ENCODE measurements at regions not wholly inside any gene's neighbourhood (a gene's known extent, or its start where the extent isn't known, plus 50 kb on each side); places are given as distances from the start of the nearest gene placed in this dataset.

- FAIRE-seq (no peak), DNase-seq (ENCODE audit: low read depth, low spot score) (no peak)
- H3K4me3 ChIP-seq (ENCODE audit: control insufficient read depth in 2 of 3, extremely low read depth in 1 of 3, insufficient read depth in 2 of 3, low read depth in 1 of 3, low read length in 3 of 3) = no peak overlapping the region
- H3K79me2 ChIP-seq (ENCODE audit: control insufficient read depth, insufficient read depth, low read length) = no peaks in the 10 kb centered on the region
- TF ChIP-seq EZH2 (IDR thresholded peaks at IDR 0.05; ENCODE audit: low read length) = no peak
- H3K9ac ChIP-seq (ENCODE audit: control insufficient read depth, extremely low read depth, insufficient read depth, low read length) = no peak overlapping the region
- dilution Hi-C loops (cut with MboI; ENCODE audit: extremely low pct_ligation_motif_present, low sequenced_read_pairs) = no loop called here
- no peaks in the 10 kb centered on the region for H4K20me1 ChIP-seq (ENCODE audit: control insufficient read depth, extremely low read depth, insufficient read depth, low read length)
- no peaks in the 10 kb centered on the region for H3K27me3 ChIP-seq (ENCODE audit: control insufficient read depth, extremely low read depth, insufficient read depth, low read length)
- H3K27ac ChIP-seq (ENCODE audit: control insufficient read depth, insufficient read depth, low read length) = no peak overlapping the region
- no peaks in the 10 kb centered on the region for H3K36me3 ChIP-seq (ENCODE audit: control insufficient read depth in 2 of 2, extremely low read depth in 1 of 2, insufficient read depth in 2 of 2, low read length in 2 of 2)
- H2AFZ ChIP-seq (ENCODE audit: control insufficient read depth, low read length) = no peak overlapping the region
- no peaks in the 10 kb centered on the region for H3K4me1 ChIP-seq (ENCODE audit: control insufficient read depth, extremely low read depth, insufficient read depth, low read length)
- H3K4me2 ChIP-seq (ENCODE audit: control insufficient read depth, extremely low read depth, insufficient read depth, low read depth, low read length) = no peak overlapping the region
- no peaks in the 10 kb centered on the region for H3K9me3 ChIP-seq (ENCODE audit: control insufficient read depth, low read depth, low read length)
- no peaks in the 10 kb centered on the region for H3K9me1 ChIP-seq (ENCODE audit: control insufficient read depth, extremely low read depth, insufficient read depth, low read length)
Observed at GRCh38 chr11:122275508-122275907, 159.5 kb upstream of the BLID start.

GRCh38 chr11:122273476-122274191, 157.6 kb upstream of the BLID start:
- TF ChIP-seq CTCF (optimal IDR thresholded peaks at IDR 0.05 in 1 of 3, IDR thresholded peaks at IDR 0.05 in 1 of 3, conservative IDR thresholded peaks at IDR 0.05 in 1 of 3; ENCODE audit: extremely low read depth in 1 of 3, insufficient read depth in 2 of 3, low read length in 3 of 3) (no peak), EZH2 (IDR thresholded peaks at IDR 0.05; ENCODE audit: low read length) (no peak)
- Histone ChIP-seq H3K4me2 (ENCODE audit: control insufficient read depth, extremely low read depth, insufficient read depth, low read depth, low read length) (no peak overlapping the region), H3K4me1 (ENCODE audit: control insufficient read depth, extremely low read depth, insufficient read depth, low read length) (no peaks in the 10 kb centered on the region), H3K27ac (ENCODE audit: control insufficient read depth, insufficient read depth, low read length) (no peak overlapping the region), H3K36me3 (ENCODE audit: control insufficient read depth in 2 of 2, extremely low read depth in 1 of 2, insufficient read depth in 2 of 2, low read length in 2 of 2) (no peaks in the 10 kb centered on the region), H3K9me1 (ENCODE audit: control insufficient read depth, extremely low read depth, insufficient read depth, low read length) (no peaks in the 10 kb centered on the region), H3K27me3 (ENCODE audit: control insufficient read depth, extremely low read depth, insufficient read depth, low read length) (no peaks in the 10 kb centered on the region), H4K20me1 (ENCODE audit: control insufficient read depth, extremely low read depth, insufficient read depth, low read length) (no peaks in the 10 kb centered on the region), H3K9ac (ENCODE audit: control insufficient read depth, extremely low read depth, insufficient read depth, low read length) (no peak overlapping the region), H3K9me3 (ENCODE audit: control insufficient read depth, low read depth, low read length) (no peaks in the 10 kb centered on the region), H3K4me3 (ENCODE audit: control insufficient read depth in 2 of 3, extremely low read depth in 1 of 3, insufficient read depth in 2 of 3, low read depth in 1 of 3, low read length in 3 of 3) (no peak overlapping the region), H3K79me2 (ENCODE audit: control insufficient read depth, insufficient read depth, low read length) (no peaks in the 10 kb centered on the region), H2AFZ (ENCODE audit: control insufficient read depth, low read length) (no peak overlapping the region)
- FAIRE-seq (no peak), DNase-seq (ENCODE audit: low read depth, low spot score) (no peak)
- dilution Hi-C loops (cut with MboI; ENCODE audit: extremely low pct_ligation_motif_present, low sequenced_read_pairs) = no loop called here

- TF ChIP-seq CTCF (optimal IDR thresholded peaks at IDR 0.05 in 1 of 3, IDR thresholded peaks at IDR 0.05 in 1 of 3, conservative IDR thresholded peaks at IDR 0.05 in 1 of 3; ENCODE audit: extremely low read depth in 1 of 3, insufficient read depth in 2 of 3, low read length in 3 of 3) (no peak), EZH2 (IDR thresholded peaks at IDR 0.05; ENCODE audit: low read length) (no peak)
- no peaks in the 10 kb centered on the region for H4K20me1 ChIP-seq (ENCODE audit: control insufficient read depth, extremely low read depth, insufficient read depth, low read length)
Observed at GRCh38 chr11:122271745-122272144, 155.7 kb upstream of the BLID start.

More at GRCh38 chr11:122271745-122272144, 155.7 kb upstream of the BLID start:
- Histone ChIP-seq H3K9me1 (ENCODE audit: control insufficient read depth, extremely low read depth, insufficient read depth, low read length) (no peaks in the 10 kb centered on the region), H3K27ac (ENCODE audit: control insufficient read depth, insufficient read depth, low read length) (no peak overlapping the region), H3K27me3 (ENCODE audit: control insufficient read depth, extremely low read depth, insufficient read depth, low read length) (no peaks in the 10 kb centered on the region), H3K4me1 (ENCODE audit: control insufficient read depth, extremely low read depth, insufficient read depth, low read length) (no peaks in the 10 kb centered on the region), H3K9ac (ENCODE audit: control insufficient read depth, extremely low read depth, insufficient read depth, low read length) (no peak overlapping the region), H3K79me2 (ENCODE audit: control insufficient read depth, insufficient read depth, low read length) (no peaks in the 10 kb centered on the region), H3K9me3 (ENCODE audit: control insufficient read depth, low read depth, low read length) (no peaks in the 10 kb centered on the region), H3K36me3 (ENCODE audit: control insufficient read depth in 2 of 2, extremely low read depth in 1 of 2, insufficient read depth in 2 of 2, low read length in 2 of 2) (no peaks in the 10 kb centered on the region), H2AFZ (ENCODE audit: control insufficient read depth, low read length) (no peak overlapping the region), H3K4me3 (ENCODE audit: control insufficient read depth in 2 of 3, extremely low read depth in 1 of 3, insufficient read depth in 2 of 3, low read depth in 1 of 3, low read length in 3 of 3) (no peak overlapping the region), H3K4me2 (ENCODE audit: control insufficient read depth, extremely low read depth, insufficient read depth, low read depth, low read length) (no peak overlapping the region)
- dilution Hi-C loops (cut with MboI; ENCODE audit: extremely low pct_ligation_motif_present, low sequenced_read_pairs) = no loop called here
- DNase-seq (ENCODE audit: low read depth, low spot score) = no peak
- FAIRE-seq = no peak
